ENCODE measurements at regions not wholly inside any gene's neighbourhood (a gene's known extent, or its start where the extent isn't known, plus 50 kb on each side); places are given as distances from the start of the nearest gene placed in this dataset.

DNA sequence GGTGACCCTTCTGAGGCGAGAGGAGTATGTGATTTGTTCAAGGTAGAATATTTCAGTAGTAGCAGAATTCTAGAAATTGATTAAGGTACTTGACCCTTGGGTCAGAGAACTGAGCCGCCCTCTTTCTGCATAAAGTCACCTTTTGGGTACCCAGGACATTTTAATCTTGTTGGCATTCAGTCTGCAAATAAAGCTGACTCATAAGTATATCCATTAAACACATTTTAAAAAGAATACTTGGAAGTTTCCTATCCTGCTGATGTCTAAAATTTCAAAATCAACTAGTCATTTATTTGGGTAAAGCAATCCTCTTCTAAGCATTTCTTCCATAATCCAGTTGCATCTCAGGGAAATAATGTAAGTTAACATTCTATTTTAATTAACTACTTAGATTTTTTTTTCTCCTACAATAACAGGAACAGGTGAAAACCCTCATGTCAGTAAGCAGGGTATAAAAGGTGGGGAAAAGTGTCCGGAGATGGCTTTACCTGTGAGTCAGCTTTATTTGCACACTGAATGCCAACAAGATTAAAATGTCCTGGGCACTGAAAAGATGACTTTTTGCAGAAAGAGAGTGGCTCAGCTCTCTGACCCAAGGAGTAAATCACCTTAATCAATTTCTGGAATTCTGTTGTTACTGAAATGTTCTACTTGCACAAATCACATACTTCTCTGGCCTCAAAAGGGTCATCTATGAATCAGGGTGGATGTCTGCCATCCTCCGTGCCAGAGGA lies 78.7 kb upstream of the ITGA6 start:
- Histone ChIP-seq H3K9me3 (ENCODE audit: control insufficient read depth in 2 of 3, insufficient read depth in 1 of 3, low read length in 3 of 3) (peaks cover 0 to 4% (median 0%) of the 10 kb centered on the region in 3 donors), H3K4me1 (ENCODE audit: control insufficient read depth in 2 of 3, insufficient read depth in 2 of 3, low read depth in 1 of 3, low read length in 3 of 3) (peaks cover 0 to 19% (median 5%) of the 10 kb centered on the region in 3 donors), H3K27ac (ENCODE audit: low read depth in 2 of 2, low read length in 2 of 2) (no peak overlapping the region), H3K27me3 (ENCODE audit: control insufficient read depth, insufficient read depth, low read length) (no peaks in the 10 kb centered on the region), H3K36me3 (ENCODE audit: control insufficient read depth in 2 of 3, insufficient read depth in 3 of 3, low read length in 3 of 3) (no peaks in the 10 kb centered on the region), H3K4me3 (ENCODE audit: low read length in 3 of 3) (no peak overlapping the region), H3K9ac (ENCODE audit: low read length in 3 of 3) (no peak overlapping the region)
- DNase-seq (no peak), FAIRE-seq (no peak)
- TF ChIP-seq, protein P1, sequence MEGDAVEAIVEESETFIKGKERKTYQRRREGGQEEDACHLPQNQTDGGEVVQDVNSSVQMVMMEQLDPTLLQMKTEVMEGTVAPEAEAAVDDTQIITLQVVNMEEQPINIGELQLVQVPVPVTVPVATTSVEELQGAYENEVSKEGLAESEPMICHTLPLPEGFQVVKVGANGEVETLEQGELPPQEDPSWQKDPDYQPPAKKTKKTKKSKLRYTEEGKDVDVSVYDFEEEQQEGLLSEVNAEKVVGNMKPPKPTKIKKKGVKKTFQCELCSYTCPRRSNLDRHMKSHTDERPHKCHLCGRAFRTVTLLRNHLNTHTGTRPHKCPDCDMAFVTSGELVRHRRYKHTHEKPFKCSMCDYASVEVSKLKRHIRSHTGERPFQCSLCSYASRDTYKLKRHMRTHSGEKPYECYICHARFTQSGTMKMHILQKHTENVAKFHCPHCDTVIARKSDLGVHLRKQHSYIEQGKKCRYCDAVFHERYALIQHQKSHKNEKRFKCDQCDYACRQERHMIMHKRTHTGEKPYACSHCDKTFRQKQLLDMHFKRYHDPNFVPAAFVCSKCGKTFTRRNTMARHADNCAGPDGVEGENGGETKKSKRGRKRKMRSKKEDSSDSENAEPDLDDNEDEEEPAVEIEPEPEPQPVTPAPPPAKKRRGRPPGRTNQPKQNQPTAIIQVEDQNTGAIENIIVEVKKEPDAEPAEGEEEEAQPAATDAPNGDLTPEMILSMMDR (IDR thresholded peaks at IDR 0.05; ENCODE audit: borderline replicate concordance, extremely low read depth, insufficient read depth) = no peak
- intact Hi-C loops (cut with DNase I) = no loop called here

DNA sequence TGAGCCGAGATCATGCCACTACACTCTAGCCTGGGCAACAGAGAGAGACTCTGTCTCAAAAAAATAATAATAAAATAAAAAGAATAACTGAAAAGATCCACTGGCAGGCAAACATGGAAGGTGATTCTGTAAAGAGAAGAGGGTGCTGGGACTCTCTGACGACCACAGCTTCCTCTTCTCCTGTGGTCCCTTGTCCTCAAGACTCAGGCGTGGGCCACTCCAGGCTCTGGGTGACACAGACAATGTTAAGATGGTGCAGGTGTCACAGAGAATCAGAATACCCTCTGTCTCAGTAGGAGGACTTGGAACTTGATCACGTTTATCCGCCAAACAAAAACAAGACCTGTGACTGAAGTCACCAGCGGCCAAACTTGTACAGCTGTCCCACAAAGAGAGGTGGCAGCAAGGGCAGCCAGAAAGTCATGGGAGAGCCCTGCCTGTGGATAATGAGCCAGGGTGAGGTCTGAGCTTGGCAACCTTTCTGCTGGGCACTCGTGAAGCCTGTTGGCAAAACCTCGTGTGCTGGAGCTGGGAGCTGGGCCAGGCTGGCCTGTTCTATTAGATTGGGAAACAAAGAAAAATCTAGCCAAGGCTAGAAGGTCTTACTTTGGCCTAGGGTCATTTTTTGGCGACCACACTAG lies 76.4 kb upstream of the ITGA6 start:
- H3K4me3 ChIP-seq (ENCODE audit: low read length in 3 of 3) = no peak overlapping the region

DNA sequence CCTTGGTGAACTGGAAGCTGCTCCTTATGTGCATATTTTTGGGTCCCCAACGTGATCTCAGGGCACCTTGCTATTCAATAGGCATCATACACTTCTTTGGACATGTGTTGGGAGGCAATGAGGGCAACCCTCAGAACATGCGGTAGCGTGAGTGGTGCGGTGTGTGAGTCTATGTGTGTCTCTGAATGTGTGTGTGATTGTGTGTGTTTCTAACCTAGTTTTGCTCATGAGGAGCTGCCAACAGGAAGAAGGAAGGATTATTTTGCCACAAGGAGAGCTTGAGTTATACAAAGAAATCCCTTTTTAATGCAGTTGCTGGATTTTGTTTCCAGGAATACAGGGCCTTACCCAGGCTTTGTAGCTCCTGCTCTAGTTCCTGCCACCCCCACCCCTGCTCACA lies 75.8 kb upstream of the ITGA6 start:
- Histone ChIP-seq H3K9ac (ENCODE audit: low read length in 3 of 3) (no peak overlapping the region), H3K36me3 (ENCODE audit: control insufficient read depth in 2 of 3, insufficient read depth in 3 of 3, low read length in 3 of 3) (no peaks in the 10 kb centered on the region), H3K27me3 (ENCODE audit: control insufficient read depth, insufficient read depth, low read length) (no peaks in the 10 kb centered on the region), H3K27ac (ENCODE audit: low read depth in 2 of 2, low read length in 2 of 2) (peak overlapping the region; percentile 38 to 86), H3K9me3 (ENCODE audit: control insufficient read depth in 2 of 3, insufficient read depth in 1 of 3, low read length in 3 of 3) (no peaks in the 10 kb centered on the region), H3K4me1 (ENCODE audit: control insufficient read depth in 2 of 3, insufficient read depth in 2 of 3, low read depth in 1 of 3, low read length in 3 of 3) (peaks cover 0 to 12% (median 5%) of the 10 kb centered on the region in 3 donors), H3K4me3 (ENCODE audit: low read length in 3 of 3) (no peak overlapping the region)
- no peak for FAIRE-seq
- intact Hi-C loops (cut with DNase I) = no loop called here
- TF ChIP-seq, protein P1 (IDR thresholded peaks at IDR 0.05; ENCODE audit: borderline replicate concordance, extremely low read depth, insufficient read depth) = no peak
- no peak for DNase-seq

More for the DNA sequence above, 76.4 kb upstream of the ITGA6 start:
- H3K9ac ChIP-seq (ENCODE audit: low read length in 3 of 3) = no peak overlapping the region
- no peaks in the 10 kb centered on the region for H3K36me3 ChIP-seq (ENCODE audit: control insufficient read depth in 2 of 3, insufficient read depth in 3 of 3, low read length in 3 of 3)
- peaks cover 0 to 18% (median 5%) of the 10 kb centered on the region in 3 donors for H3K4me1 ChIP-seq (ENCODE audit: control insufficient read depth in 2 of 3, insufficient read depth in 2 of 3, low read depth in 1 of 3, low read length in 3 of 3)
- H3K27me3 ChIP-seq (ENCODE audit: control insufficient read depth, insufficient read depth, low read length) = no peaks in the 10 kb centered on the region
- intact Hi-C loops (cut with DNase I) = no loop called here
- H3K9me3 ChIP-seq (ENCODE audit: control insufficient read depth in 2 of 3, insufficient read depth in 1 of 3, low read length in 3 of 3) = no peaks in the 10 kb centered on the region
- TF ChIP-seq, protein P1 (IDR thresholded peaks at IDR 0.05; ENCODE audit: borderline replicate concordance, extremely low read depth, insufficient read depth) = no peak
- DNase-seq = peak in 3 of 5 donors; percentile 31 to 51 (median 37)
- FAIRE-seq = no peak
- H3K27ac ChIP-seq (ENCODE audit: low read depth in 2 of 2, low read length in 2 of 2) = peak overlapping the region; percentile 38 to 86
